GM12878 (cell line): ENCODE measurements at regions not wholly inside any gene's neighbourhood (a gene's known extent, or its start where the extent isn't known, plus 50 kb on each side); places are given as distances from the start of the nearest gene placed in this dataset.
A peak's percentile ranks its signal among the peaks of the same experiment; 100 is the strongest.

Source experiments
- DPF2 ChIP-seq: fragments of 450-650 bp; IDR thresholded peaks from 2 replicates; pipeline ENCODE4 v1.6.1; 2017; ENCODE audit warnings: mild to moderate bottlenecking
- EGR1 ChIP-seq, 2 experiments: IDR thresholded peaks; 1 replicate in 1 of 2; 2 replicates in 1 of 2; pipeline ENCODE4 v1.6.1; 2011 to 2012; ENCODE audit warnings: low read depth in 2 of 2, low read length in 2 of 2, borderline replicate concordance in 1 of 2, mild to moderate bottlenecking in 1 of 2, moderate library complexity in 1 of 2
- ETV6 ChIP-seq, 2 experiments: fragments of 450-650 bp in 1 of 2; IDR thresholded peaks in 1 of 2; conservative IDR thresholded peaks in 1 of 2; 2 replicates each; pipeline ENCODE4 v1.6.1; 2014; ENCODE audit warnings: antibody characterized with exemption in 1 of 2, borderline replicate concordance in 1 of 2, low read depth in 1 of 2, mild to moderate bottlenecking in 1 of 2, moderate library complexity in 1 of 2
- FOXK2 ChIP-seq: fragments of 450-650 bp; IDR thresholded peaks from 2 replicates; pipeline ENCODE4 v1.6.1; 2017; ENCODE audit warnings: mild to moderate bottlenecking, moderate library complexity
- FOXM1 ChIP-seq: IDR thresholded peaks from 2 replicates; pipeline ENCODE4 v1.6.1; 2012; ENCODE audit warnings: low read depth, mild to moderate bottlenecking, inconsistent platforms, low read length, moderate library complexity
- MXI1 ChIP-seq: fragments of 150-350 bp; IDR thresholded peaks from 2 replicates; pipeline ENCODE4 v1.6.1; 2011; ENCODE audit warnings: low read depth, mild to moderate bottlenecking, inconsistent platforms, low read length, improper control_type of control experiment
- NBN ChIP-seq: fragments of 450-650 bp; IDR thresholded peaks from 2 replicates; pipeline ENCODE4 v1.6.1; 2016
- NR2C2 ChIP-seq: IDR thresholded peaks from 2 replicates; pipeline ENCODE4 v1.6.1; 2011; ENCODE audit warnings: borderline replicate concordance, low read depth; ENCODE audit not compliant: control insufficient read depth, insufficient read length
- NR2F1 ChIP-seq: fragments of 450-650 bp; conservative IDR thresholded peaks from 2 replicates; pipeline ENCODE4 v1.6.1; 2017; ENCODE audit warnings: mild to moderate bottlenecking
- POLR2A ChIP-seq: IDR thresholded peaks from 2 replicates; pipeline ENCODE4 v1.6.1; 2011; ENCODE audit warnings: low read depth, mild to moderate bottlenecking, low read length
- RUNX3 ChIP-seq: IDR thresholded peaks from 2 replicates; pipeline ENCODE4 v1.6.1; 2012; ENCODE audit warnings: low read length, inconsistent platforms
- TCF3 ChIP-seq: IDR thresholded peaks from 2 replicates; pipeline ENCODE4 v1.6.1; 2012; ENCODE audit warnings: low read depth, mild to moderate bottlenecking, low read length, borderline replicate concordance; ENCODE audit not compliant: insufficient read depth
- YBX1 ChIP-seq: fragments of 450-650 bp; IDR thresholded peaks from 2 replicates; pipeline ENCODE4 v1.6.1; 2016; ENCODE audit warnings: antibody characterized with exemption
- TF ChIP-seq, protein P1 (sequence below): fragments of 450-650 bp; IDR thresholded peaks from 2 replicates; pipeline ENCODE4 v1.6.1; 2017; ENCODE audit warnings: low read depth, mild to moderate bottlenecking, moderate library complexity
- TF ChIP-seq, protein P2 (sequence below): fragments of 450-650 bp; IDR thresholded peaks from 2 replicates; pipeline ENCODE4 v1.6.1; 2016; ENCODE audit warnings: mild to moderate bottlenecking
- TF ChIP-seq, protein P3 (sequence below): fragments of 450-650 bp; IDR thresholded peaks from 2 replicates; pipeline ENCODE4 v1.6.1; 2017; ENCODE audit warnings: mild to moderate bottlenecking, low read depth, inconsistent platforms; ENCODE audit not compliant: poor library complexity, severe bottlenecking
- TF ChIP-seq, protein P4 (sequence below): IDR thresholded peaks from 2 replicates; pipeline ENCODE4 v1.6.1; 2012; ENCODE audit warnings: low read depth, low read length, improper control_type of control experiment
- TF ChIP-seq, protein P5 (sequence below): fragments of 150-350 bp; IDR thresholded peaks from 2 replicates; pipeline ENCODE4 v1.6.1; 2014; ENCODE audit warnings: mild to moderate bottlenecking, low read depth, low read length
- TF ChIP-seq, protein P6 (sequence below): fragments of 450-650 bp; conservative IDR thresholded peaks from 2 replicates; pipeline ENCODE4 v1.6.1; 2017; ENCODE audit warnings: mild to moderate bottlenecking, moderate library complexity

DNA sequence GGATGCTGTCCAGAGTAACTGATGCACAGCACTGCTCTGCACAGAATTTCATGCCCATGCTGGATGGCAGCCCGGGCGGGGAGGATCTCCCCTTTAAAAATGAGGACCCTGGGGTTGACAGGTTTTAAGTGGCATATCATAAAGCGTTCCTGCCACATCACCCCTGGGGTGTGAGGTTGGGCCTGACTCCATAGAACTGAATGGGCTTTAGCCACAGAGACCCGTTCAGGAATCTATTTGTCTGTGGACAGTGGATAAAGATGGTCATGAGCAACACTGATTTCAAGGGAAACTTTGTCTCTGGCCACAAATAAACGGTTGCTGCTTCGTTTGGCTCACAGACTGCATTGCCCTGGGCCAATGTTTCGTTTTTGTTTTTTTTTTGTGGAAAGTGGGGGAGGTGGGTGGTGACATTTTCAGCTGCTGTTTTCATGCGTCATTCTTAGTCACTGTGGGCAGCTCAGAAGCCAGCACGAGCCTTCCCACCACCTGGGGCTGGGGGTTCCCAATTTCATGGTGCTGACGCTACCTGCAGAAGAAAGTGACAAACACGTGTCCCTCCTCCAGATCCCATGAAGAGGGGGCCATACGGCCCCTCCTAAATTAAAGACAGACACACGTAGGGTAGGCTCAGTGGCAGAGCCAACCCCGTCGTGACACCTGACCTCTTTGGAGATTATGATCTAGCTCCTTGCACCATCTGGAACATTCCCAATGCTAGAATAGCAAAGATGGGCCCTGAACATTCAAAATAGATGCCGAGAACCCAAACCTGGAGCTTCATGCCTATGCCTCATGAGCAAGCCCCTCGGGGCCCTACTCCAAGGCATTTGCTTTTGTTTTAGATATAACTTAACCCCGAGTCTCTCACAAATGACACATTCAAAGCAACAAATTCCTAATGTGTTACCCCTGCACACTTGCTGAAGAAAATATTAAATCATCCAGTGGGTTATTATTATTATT lies 54.8 kb upstream of the PHF21B start (continued):
- TF ChIP-seq NR2F1, result peak; percentile 59
- TF ChIP-seq FOXM1, result no peak
- TF ChIP-seq TCF3, result 0 out of 2 replicates have a peak, but pooled peaks have one; percentile 49
- peak; percentile 51 for TF ChIP-seq DPF2
- TF ChIP-seq, protein P1, sequence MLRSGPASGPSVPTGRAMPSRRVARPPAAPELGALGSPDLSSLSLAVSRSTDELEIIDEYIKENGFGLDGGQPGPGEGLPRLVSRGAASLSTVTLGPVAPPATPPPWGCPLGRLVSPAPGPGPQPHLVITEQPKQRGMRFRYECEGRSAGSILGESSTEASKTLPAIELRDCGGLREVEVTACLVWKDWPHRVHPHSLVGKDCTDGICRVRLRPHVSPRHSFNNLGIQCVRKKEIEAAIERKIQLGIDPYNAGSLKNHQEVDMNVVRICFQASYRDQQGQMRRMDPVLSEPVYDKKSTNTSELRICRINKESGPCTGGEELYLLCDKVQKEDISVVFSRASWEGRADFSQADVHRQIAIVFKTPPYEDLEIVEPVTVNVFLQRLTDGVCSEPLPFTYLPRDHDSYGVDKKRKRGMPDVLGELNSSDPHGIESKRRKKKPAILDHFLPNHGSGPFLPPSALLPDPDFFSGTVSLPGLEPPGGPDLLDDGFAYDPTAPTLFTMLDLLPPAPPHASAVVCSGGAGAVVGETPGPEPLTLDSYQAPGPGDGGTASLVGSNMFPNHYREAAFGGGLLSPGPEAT, result peak; percentile 86
- TF ChIP-seq, protein P2, sequence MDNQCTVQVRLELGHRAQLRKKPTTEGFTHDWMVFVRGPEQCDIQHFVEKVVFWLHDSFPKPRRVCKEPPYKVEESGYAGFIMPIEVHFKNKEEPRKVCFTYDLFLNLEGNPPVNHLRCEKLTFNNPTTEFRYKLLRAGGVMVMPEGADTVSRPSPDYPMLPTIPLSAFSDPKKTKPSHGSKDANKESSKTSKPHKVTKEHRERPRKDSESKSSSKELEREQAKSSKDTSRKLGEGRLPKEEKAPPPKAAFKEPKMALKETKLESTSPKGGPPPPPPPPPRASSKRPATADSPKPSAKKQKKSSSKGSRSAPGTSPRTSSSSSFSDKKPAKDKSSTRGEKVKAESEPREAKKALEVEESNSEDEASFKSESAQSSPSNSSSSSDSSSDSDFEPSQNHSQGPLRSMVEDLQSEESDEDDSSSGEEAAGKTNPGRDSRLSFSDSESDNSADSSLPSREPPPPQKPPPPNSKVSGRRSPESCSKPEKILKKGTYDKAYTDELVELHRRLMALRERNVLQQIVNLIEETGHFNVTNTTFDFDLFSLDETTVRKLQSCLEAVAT, result 0 out of 2 replicates have a peak, but pooled peaks have one; percentile 41
- TF ChIP-seq, protein P3, sequence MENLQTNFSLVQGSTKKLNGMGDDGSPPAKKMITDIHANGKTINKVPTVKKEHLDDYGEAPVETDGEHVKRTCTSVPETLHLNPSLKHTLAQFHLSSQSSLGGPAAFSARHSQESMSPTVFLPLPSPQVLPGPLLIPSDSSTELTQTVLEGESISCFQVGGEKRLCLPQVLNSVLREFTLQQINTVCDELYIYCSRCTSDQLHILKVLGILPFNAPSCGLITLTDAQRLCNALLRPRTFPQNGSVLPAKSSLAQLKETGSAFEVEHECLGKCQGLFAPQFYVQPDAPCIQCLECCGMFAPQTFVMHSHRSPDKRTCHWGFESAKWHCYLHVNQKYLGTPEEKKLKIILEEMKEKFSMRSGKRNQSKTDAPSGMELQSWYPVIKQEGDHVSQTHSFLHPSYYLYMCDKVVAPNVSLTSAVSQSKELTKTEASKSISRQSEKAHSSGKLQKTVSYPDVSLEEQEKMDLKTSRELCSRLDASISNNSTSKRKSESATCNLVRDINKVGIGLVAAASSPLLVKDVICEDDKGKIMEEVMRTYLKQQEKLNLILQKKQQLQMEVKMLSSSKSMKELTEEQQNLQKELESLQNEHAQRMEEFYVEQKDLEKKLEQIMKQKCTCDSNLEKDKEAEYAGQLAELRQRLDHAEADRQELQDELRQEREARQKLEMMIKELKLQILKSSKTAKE, result no peak
- TF ChIP-seq, protein P4, sequence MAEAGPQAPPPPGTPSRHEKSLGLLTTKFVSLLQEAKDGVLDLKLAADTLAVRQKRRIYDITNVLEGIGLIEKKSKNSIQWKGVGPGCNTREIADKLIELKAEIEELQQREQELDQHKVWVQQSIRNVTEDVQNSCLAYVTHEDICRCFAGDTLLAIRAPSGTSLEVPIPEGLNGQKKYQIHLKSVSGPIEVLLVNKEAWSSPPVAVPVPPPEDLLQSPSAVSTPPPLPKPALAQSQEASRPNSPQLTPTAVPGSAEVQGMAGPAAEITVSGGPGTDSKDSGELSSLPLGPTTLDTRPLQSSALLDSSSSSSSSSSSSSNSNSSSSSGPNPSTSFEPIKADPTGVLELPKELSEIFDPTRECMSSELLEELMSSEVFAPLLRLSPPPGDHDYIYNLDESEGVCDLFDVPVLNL, result no peak
- no peak for TF ChIP-seq YBX1
- peak; percentile 57; the same call in 1 of the 2 replicates for TF ChIP-seq NBN
- no peak for TF ChIP-seq FOXK2
- no peak for TF ChIP-seq ETV6 (conservative IDR thresholded peaks at IDR 0.05 in 1 of 2, IDR thresholded peaks at IDR 0.05 in 1 of 2; ENCODE audit: borderline replicate concordance in 1 of 2, low read depth in 1 of 2)
- TF ChIP-seq POLR2A, result no peak
- 0 out of 2 replicates have a peak, but pooled peaks have one; percentile 14 for TF ChIP-seq MXI1
- no peak for TF ChIP-seq NR2C2
- TF ChIP-seq EGR1 (IDR thresholded peaks at IDR 0.05; ENCODE audit: borderline replicate concordance in 1 of 2, low read depth in 2 of 2, low read length in 2 of 2), result no peak
- TF ChIP-seq, protein P5, sequence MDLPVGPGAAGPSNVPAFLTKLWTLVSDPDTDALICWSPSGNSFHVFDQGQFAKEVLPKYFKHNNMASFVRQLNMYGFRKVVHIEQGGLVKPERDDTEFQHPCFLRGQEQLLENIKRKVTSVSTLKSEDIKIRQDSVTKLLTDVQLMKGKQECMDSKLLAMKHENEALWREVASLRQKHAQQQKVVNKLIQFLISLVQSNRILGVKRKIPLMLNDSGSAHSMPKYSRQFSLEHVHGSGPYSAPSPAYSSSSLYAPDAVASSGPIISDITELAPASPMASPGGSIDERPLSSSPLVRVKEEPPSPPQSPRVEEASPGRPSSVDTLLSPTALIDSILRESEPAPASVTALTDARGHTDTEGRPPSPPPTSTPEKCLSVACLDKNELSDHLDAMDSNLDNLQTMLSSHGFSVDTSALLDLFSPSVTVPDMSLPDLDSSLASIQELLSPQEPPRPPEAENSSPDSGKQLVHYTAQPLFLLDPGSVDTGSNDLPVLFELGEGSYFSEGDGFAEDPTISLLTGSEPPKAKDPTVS, result no peak
- TF ChIP-seq, protein P6, sequence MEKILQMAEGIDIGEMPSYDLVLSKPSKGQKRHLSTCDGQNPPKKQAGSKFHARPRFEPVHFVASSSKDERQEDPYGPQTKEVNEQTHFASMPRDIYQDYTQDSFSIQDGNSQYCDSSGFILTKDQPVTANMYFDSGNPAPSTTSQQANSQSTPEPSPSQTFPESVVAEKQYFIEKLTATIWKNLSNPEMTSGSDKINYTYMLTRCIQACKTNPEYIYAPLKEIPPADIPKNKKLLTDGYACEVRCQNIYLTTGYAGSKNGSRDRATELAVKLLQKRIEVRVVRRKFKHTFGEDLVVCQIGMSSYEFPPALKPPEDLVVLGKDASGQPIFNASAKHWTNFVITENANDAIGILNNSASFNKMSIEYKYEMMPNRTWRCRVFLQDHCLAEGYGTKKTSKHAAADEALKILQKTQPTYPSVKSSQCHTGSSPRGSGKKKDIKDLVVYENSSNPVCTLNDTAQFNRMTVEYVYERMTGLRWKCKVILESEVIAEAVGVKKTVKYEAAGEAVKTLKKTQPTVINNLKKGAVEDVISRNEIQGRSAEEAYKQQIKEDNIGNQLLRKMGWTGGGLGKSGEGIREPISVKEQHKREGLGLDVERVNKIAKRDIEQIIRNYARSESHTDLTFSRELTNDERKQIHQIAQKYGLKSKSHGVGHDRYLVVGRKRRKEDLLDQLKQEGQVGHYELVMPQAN, result no peak
- peak; percentile 51 for TF ChIP-seq RUNX3
